RWPE1 (cell line): ENCODE measurements at regions not wholly inside any gene's neighbourhood (a gene's known extent, or its start where the extent isn't known, plus 50 kb on each side); places are given as distances from the start of the nearest gene placed in this dataset.

ENCODE experiments used
- CTCF ChIA-PET: fragments of 350-600 bp; sonication (Branson Sonifier 250); formaldehyde crosslinking; extraction: SDS; loops from one replicate; lab custom pipeline; 2021; lab: Yijun Ruan, JAX
- POLR2A ChIA-PET: fragments of 400-600 bp; formaldehyde crosslinking; extraction: SDS; loops from one replicate; lab custom pipeline; 2020; ENCODE audit warnings: antibody characterized with exemption; ENCODE audit not compliant: low non-redundant PET; lab: Yijun Ruan, JAX
- DNase-seq: peaks from one replicate; pipeline ENCODE4 v3.0.0; 2012; ENCODE audit warnings: low spot score
- H3K27ac ChIP-seq: fragments of 450-650 bp; 2 replicates; pipeline ENCODE4 v1.5.1; 2017
- TF ChIP-seq, protein P1 (sequence below): fragments of 450-650 bp; conservative IDR thresholded peaks from 2 replicates; pipeline ENCODE4 v1.5.1; 2017; ENCODE audit warnings: low read depth, mild to moderate bottlenecking

DNA sequence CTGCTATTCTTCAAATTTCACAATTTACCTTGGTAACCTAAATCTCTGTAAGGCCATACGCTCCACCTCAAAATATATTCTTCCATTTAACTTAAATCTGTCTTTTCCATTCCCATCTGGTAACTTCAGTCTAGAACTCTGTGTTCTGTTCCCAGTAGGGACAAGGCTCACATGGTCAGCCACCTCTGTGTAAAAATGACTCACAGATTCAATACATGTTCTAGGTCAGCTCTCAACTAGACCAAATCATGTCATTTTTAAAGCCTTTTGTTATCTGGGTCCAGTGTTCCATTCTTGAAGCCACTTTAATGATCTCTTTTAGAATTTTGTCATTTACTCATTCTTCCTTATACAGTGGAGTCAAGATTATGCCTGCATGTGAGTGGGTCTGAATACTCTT is 315.6 kb upstream of the CITED2 start:
- TF ChIP-seq, protein P1, sequence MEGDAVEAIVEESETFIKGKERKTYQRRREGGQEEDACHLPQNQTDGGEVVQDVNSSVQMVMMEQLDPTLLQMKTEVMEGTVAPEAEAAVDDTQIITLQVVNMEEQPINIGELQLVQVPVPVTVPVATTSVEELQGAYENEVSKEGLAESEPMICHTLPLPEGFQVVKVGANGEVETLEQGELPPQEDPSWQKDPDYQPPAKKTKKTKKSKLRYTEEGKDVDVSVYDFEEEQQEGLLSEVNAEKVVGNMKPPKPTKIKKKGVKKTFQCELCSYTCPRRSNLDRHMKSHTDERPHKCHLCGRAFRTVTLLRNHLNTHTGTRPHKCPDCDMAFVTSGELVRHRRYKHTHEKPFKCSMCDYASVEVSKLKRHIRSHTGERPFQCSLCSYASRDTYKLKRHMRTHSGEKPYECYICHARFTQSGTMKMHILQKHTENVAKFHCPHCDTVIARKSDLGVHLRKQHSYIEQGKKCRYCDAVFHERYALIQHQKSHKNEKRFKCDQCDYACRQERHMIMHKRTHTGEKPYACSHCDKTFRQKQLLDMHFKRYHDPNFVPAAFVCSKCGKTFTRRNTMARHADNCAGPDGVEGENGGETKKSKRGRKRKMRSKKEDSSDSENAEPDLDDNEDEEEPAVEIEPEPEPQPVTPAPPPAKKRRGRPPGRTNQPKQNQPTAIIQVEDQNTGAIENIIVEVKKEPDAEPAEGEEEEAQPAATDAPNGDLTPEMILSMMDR, result no peak
- ChIA-PET POLR2A (no interaction called here), CTCF (interaction anchor here (0.6 kb wide), 1 partner anchor 79 kb away, joined by 3 read pairs; no protein-coding TSS in a partner anchor)
- DNase-seq, result no peak
- no peak overlapping the region for H3K27ac ChIP-seq

DNA sequence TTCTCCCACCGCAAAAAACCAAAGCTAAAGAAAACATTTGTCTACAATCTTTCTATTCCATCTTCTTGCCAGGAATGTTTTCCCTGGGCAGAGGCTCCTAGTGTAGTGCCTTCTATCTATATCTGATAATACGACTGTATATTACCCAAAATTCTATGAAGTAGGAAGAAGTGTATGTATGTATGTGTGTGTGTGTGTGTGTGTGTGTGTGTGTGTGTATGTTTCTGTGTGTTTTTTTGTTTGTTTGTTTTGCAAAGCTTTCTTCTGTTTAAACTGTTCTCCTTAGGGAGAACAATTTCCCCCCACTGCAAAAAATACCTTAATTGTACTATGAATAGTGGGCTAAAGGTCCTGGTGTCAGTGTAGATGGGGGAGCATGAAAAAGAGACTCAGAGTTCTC is 312.6 kb upstream of the CITED2 start:
- CTCF ChIA-PET, result no interaction called here
- no peak overlapping the region for H3K27ac ChIP-seq
- TF ChIP-seq, protein P1, result no peak
- DNase-seq, result no peak
- POLR2A ChIA-PET, result interaction anchor here (0.6 kb wide), 1 partner anchor 1188 kb away, joined by 3 read pairs; no protein-coding TSS in a partner anchor

DNA sequence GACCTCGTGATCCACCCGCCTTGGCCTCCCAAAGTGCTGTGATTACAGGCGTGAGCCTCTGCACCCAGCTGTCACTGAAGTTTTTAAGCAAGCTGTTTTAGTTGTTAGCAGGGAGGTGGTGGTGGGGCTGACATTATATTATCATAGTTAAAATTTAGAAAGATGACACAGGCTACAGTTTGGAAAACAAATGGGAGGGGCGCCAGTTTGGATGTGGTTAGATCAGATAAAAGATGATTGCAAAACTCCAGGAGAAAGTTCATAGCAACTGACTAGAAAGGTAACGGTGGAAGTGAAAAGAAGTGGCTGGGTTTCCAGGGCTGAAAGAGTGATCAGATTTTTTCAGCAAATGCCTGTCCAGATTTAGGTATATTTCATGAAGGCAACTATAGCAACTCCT is 311.9 kb upstream of the CITED2 start:
- POLR2A ChIA-PET, result no interaction called here
- H3K27ac ChIP-seq, result no peak overlapping the region
- no peak for DNase-seq
- TF ChIP-seq, protein P1, result no peak
- CTCF ChIA-PET, result no interaction called here

DNA sequence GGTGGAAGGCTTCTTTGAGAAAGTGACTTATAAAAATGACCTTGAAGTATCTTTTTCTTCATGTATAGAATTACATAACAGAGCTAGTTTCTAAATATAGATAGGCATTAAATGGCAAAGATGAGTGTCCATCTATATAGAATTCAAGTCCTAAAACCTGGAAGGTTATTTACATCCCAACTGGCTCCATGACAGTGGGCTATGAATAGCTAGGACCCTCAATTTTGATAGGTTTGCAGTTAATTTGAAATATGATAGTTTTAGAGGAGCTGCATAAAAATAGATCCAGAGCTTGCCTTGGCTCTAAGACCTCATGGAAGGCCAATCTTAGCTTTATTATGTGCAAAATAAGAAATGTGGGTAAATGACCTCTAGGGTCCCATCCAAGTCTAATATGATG is 310.6 kb upstream of the CITED2 start:
- TF ChIP-seq, protein P1, result no peak
- POLR2A ChIA-PET, result no interaction called here
- CTCF ChIA-PET, result interaction anchor here (0.5 kb wide), 1 partner anchor 92 kb away, joined by 4 read pairs; no protein-coding TSS in a partner anchor
- H3K27ac ChIP-seq, result no peak overlapping the region
- no peak for DNase-seq

DNA sequence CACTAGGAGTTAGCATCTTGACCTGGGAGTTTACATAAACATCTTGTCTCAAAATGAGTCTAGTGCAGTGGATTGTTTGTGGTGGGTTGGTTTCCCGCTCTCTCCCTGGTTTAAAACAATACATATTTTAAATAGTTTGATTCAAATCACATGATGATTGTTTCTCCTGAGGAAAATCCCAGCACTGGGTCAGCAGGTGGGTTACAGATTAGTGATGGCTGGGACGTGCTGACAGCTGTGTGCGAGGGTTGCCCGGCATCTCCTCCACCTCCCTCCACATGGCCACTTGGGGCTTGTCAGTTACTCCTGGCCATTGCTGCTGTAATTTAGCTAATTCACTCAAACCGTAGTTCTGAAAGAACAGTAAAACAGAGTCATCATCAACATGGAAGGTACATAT is 306.4 kb upstream of the CITED2 start:
- H3K27ac ChIP-seq, result no peak overlapping the region
- ChIA-PET CTCF (no interaction called here), POLR2A (no interaction called here)
- TF ChIP-seq, protein P1, result no peak
- no peak for DNase-seq

DNA sequence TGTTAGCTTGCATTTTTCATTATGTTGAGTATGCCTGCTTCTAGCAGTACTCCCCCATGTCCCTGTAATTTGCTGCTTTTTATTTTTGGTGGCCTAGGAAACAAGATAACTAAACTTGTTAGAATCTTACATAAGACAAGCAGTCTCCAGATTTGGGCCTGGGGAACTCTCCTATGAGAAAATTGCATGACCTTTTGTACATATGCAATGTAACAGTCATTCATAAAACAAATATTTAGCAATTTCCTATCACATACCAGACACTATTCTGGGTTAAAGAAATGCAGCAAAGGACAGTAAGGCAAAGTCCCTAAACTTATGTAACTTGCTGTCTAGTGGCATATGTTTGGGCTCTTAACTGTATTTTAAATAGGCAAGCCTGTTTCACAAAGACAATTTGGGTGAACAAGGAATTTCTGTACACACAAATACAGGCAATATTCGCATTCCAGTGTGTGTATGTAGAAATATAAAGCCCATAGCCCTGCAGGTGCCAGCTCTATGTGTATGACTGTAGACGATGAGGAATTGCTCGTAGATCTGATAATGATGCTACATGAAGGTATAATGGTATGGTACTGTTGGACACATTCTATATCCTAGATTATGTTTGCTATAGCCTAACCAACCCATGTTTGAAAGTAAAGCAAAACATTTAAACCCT is 305.2 kb upstream of the CITED2 start:
- no peak for DNase-seq
- POLR2A ChIA-PET, result no interaction called here
- no peak overlapping the region for H3K27ac ChIP-seq

More for the DNA sequence above, 305.2 kb upstream of the CITED2 start:
- TF ChIP-seq, protein P1, result no peak
- CTCF ChIA-PET, result interaction anchor here (0.7 kb wide), 1 partner anchor 44 kb away, joined by 3 read pairs; no protein-coding TSS in a partner anchor
